GM18499 (cell line): ENCODE measurements at regions not wholly inside any gene's neighbourhood (a gene's known extent, or its start where the extent isn't known, plus 50 kb on each side); places are given as distances from the start of the nearest gene placed in this dataset.

Experiments
- ATAC-seq: cut with Tn5 transposase; IDR thresholded peaks from one replicate; pipeline ENCODE4 v1.9.1; 2021; ENCODE audit warnings: moderate number of reproducible peaks; ENCODE audit not compliant: insufficient read depth, unreplicated experiment

DNA sequence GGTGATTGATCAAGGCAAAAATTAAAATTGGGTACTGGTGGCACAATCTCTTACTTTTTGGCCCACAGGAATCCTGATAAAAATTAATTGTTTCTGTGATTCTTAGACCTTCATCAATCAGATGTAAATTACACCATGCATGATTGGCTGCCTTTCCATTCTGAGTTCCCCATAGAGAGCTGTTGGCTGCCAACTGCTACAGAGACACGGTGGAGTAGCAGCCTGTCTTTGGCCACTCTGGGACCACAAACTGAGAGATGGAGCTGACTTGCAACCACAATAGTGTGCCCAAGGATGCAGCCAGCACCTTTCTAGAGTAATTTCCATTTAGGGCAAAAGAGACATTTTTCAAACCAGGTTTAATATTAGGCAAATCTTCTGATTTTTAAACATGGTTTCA lies 274.3 kb upstream of the MMS22L start:
- ATAC-seq: no peak

DNA sequence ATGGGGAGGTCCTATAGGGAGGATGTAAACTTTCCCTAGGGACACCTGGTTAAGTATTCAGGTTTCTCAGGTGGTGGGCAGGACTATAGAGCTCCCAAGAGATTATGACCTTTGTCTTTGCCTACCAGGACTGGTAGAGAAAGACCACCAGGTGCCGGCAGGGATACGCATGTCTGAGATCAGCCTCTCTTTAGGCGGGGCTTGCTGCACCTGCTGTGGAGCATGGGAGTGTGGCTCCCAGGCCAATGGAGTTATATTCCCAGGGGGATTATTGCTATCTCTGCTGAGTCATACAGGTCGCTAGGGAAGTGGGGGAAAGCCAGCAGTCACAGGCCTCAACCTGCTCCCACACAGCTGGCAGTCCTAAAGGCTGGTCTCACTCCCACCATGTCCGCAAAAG lies 280.5 kb upstream of the MMS22L start:
- no peak for ATAC-seq

DNA sequence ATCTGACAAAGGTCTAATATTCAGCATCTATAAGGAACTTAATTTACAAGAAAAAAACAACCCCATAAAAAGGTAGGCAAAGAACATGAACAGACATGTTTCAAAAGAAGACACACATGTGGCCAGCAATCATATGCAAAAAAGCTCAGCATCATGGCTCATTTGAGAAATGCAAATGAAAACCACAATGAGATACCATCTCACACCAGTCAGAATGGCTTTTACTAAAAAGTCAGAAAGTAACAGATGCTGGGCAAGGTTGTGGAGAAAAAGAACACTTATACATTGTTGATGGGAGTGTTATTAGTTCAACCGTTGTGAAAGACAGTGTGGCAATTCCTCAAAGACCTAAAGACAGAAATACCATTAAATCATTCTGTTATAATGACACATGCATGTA lies 289.9 kb upstream of the MMS22L start:
- ATAC-seq: no peak

DNA sequence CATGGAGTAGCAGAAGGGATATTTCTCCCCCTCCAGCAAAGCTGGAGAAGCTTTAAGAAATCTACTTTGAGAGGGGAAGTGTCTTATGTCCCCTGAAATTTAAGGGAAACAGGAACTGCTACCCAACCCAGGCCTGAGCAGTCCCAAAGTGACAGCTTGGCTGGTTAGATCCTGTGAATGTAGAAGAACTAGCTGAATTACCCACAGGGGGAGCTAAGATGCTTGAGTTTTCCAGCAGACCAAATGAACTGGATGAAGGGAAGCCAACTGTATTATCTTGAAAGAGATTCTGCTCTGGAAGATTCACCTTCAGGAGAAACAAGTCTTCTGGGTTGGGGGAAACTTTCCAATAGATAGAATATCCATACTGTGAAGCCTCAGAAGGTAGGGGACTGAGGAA lies 303.3 kb upstream of the MMS22L start:
- no peak for ATAC-seq

DNA sequence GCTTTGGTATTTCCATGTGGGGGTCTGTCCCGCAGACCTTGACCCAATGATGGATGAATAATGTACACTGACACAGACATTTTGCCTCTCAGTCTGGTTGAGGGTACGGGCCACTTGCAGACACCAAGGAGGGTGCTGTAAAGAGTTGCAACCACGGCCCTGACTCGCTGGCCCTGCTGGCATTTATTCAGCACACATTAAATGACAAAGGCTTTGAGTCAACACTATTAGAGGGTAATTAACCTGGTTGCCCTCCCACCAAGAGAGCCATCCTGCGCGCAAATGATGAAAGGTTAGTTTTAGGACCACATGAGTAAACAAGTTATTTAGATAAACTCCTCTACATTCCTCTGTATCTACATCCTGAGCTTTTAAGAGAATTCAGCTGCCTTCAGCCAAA lies 308.9 kb upstream of the MMS22L start:
- ATAC-seq: no peak

DNA sequence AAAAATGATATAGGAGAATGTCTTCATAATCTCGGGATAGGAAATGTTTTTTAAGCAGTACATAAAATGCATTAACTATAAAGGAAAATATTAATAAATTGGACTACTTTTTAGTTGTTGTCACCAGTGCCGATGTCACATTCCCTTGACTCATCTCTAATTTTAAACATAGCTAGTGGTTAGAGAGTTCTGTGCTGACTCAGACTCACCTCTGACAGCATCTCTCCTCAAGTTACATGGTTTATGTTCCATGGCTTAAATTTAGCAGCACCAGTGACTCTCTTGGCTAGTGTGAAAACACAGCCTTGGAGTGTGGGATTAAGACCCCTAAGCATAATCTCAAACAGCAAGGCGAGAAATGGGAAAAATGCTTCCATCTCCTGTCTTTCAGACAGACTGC lies 311.8 kb upstream of the MMS22L start:
- ATAC-seq: no peak

DNA sequence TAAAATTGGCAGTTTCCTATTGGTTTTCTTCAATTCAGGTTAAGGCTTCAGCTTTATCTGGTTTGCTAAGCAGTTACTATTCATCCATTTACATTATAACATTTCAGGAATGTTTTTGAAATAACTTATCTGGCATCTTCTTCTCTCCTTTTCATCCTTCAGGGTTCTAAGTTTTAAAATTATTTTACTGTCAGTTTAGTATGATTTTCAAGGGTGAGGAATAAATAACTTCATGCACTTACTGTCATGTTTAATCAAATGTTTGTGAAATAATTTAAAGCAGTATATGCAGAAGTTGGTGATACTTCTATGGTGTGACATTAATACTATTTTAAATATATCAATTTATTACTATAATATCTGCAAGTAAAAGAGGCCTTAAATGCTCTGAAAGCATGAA lies 338.1 kb upstream of the MMS22L start:
- no peak for ATAC-seq

DNA sequence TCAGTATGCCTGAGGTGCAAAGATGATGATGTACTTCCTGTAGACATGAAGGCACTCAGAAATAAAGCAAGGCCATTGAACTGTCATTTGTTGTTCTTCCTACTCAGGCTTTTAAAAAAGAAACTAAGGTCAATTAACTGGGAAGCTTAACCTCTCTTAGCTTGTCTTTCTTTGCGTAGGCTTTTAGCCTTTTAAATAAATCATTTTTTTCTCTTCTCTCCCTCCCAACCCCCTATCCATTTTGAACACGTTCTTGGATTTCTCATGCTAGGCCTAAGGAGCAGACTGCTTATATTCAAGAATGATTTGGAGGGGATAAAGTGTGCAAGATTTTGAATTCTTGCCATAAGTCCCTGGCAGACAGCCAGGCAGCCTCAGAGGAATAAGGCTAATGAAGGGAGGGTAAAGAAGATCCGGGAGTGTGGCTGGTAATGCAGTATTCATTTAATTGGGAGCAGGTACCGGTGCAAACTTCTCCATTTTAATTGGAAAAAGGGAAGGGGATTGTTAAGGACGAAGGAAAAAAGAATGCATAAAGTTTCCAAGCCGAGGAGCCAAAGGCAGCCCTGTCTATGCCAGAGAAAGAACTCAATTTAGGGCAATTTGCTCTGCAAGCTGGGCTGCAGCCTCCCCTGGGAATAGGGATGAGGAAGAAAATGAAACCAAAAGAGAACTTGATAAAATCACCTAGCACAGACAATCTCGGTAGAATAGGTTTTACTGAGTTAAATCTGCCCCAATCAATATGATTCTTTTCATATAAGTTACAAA lies 343.8 kb upstream of the MMS22L start:
- ATAC-seq: no peak

DNA sequence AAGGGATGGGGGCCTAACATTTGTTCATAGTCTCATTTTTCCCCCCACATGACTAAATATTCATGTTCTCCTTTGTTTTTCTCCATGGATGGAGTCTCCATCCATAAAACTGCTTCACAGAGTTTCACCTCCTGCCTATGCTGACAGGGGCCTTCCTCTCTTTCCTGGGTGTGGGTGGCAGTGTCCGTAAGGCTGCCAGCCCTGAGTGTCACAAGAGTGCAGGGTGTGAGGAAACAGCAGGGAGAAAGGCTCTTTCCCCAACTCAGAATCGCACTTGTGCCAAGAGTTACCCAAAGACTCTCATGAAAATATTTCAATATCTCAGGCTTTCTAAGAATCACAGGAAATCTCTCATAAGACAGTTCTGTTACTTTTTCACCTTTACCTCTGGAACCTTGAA lies 346.2 kb upstream of the MMS22L start:
- ATAC-seq: no peak

DNA sequence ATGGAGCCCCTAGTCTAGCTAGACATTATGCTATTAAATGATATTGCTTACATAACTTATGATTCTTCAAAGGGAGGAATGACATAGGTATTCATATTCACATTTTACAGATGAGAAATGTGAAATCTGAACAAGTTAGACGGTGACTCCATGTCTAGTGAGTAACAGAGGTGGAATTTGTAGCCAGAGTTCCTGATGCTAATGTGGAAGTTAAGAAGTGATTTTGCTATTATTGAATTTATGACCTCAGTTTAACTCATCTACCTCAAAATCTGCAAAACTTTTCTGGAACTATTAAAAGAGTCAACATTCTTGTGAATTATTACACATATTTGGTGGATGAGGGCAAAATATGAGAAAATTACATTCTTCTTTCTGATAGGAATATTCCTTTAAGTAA lies 347.6 kb upstream of the MMS22L start:
- no peak for ATAC-seq

DNA sequence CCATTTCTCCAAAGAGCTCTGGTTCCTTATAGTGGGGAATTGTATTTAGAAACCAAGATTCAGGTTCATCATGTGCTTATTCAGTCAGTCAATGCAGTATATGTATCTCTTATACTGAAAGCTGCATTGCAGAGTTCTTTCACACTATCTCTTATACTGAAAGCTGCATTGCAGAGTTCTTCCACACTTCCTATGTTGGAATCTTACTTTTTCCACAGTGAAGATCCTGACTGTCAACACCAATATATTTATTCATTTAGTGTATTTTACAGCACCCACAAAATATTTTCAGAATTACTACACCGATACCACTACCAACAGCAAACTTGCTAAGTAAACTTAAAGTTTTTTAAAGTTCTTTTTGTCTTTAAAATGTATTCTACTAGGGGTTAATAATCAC lies 349.3 kb upstream of the MMS22L start:
- ATAC-seq: no peak

DNA sequence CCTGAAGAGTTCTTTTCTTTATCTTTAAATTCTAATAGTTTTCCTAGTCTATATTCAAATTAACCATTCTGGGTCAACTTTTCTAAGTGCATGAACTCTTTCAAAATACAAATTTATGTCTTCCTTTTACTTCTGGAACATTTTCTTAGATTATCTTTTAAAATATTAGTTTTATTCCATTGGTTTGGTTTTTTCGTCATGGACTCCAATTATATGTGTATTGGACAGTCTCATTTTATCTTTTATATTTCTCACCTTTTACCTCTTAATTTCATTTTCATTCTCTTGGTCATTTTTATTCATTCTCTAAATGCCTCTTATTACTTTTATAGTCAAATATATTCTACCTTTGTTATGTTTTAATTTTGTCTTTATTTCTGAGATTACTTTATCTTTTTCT lies 356.7 kb upstream of the MMS22L start:
- no peak for ATAC-seq

DNA sequence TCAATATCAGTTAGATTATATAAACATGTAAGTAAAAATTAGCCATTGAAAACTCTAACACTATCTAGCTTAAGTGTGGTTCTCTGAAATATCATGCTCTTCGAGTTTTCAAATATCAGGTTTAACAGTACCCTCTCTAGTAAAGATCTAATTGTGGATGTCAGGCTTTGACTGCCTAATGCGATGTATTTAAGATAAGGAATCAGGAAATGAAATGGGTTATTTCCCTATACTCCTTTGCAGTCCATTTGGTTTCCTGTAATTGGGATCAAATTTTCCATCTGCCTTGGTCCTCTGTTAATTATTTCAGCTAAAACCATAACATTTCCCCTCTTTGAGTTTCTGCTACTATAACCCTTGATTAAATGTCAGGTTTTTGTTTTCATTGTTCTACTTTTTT lies 361.3 kb upstream of the MMS22L start:
- ATAC-seq: no peak

DNA sequence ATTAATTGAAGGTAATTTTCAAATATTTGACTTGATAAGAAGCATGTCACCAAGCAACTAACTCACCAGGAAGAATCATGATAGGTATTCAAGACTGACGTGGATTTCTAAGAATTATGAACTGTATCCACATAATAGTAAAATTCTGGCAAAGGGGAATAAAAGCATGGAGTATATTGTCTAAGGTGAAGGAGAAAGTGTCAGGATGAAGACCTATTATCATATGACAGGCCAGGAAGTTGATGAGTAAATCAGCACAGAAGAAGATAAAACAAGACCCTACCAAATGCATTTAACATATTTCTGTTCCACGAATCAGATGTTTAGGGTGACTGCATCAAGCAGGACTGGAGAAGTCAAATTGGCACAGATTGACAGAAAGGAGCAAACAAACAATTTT lies 362.7 kb upstream of the MMS22L start:
- no peak for ATAC-seq

DNA sequence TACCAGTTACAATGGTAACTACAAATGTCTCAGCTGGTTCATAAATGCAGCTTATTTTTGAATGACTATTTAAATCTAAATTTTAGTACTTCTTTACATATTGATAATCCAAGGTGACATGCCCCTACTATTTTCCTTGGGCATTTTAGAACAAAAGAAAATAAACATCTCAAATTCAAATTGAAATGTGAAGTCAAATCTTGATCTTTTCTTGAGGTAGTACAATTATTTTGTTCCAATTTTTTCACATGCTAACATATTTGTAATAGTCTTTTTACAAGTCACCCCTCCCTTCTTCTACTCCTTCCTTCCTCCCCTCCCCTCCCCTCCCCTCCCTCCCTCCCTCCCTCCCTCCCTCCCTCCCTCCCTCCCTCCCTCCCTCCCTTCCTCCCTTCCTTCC lies 370.1 kb upstream of the MMS22L start:
- ATAC-seq: no peak

DNA sequence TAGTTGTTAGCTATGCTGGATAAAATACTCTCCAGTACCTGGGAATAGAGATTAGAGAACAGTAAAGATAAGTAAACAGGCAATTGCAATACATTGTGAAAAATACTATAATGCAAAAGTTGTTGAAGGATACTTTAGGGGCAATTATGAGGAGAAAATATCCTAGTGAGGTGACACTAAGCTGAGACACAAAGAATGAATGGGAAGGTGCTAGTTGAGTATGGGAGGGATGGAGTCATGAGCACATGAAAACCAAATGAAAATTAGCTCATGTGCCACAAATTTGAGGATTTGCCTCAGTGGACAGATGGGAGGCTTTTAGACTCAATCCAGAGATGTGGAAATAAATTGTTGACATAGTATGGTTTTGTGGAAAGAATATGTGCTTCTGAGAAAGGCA lies 370.5 kb upstream of the MMS22L start:
- ATAC-seq: no peak

DNA sequence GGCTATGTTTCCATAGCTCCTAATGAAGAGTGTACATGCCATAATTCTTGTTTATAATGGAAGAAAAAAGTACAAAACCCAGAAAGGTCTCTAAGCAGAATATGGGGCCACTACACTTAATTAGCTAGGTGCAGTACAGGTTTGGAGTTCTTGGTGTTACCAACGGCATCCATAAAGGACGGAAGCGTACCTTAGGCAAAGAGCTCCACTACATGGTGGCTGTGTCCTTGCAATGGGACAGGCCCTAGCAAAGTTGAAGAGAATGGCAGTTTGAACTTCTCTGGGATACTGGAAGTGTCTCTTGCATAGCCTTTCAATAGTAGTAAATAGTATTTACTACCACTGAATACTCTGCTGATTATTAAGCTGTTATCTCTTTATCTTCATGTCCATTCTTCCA lies 371.7 kb upstream of the MMS22L start:
- ATAC-seq: no peak

DNA sequence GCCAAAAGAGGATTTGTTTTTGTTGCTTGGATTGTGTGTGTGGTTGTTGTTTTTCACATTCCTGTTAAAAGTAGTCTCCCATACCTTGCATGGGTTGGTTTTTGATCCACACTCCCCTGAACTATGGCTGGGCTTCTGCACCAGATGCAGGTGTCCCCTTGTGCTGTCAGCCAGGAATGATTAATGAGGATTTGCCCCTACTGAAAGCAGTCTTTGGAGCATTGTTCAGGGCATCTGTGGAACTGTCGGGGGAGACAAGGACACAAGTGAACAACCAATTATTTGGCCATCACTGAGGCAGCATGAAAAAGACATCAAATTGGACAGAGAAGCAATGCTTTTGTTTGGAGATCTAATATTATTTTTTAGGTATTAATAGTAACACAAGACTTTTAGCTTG lies 373.2 kb upstream of the MMS22L start:
- ATAC-seq: no peak

DNA sequence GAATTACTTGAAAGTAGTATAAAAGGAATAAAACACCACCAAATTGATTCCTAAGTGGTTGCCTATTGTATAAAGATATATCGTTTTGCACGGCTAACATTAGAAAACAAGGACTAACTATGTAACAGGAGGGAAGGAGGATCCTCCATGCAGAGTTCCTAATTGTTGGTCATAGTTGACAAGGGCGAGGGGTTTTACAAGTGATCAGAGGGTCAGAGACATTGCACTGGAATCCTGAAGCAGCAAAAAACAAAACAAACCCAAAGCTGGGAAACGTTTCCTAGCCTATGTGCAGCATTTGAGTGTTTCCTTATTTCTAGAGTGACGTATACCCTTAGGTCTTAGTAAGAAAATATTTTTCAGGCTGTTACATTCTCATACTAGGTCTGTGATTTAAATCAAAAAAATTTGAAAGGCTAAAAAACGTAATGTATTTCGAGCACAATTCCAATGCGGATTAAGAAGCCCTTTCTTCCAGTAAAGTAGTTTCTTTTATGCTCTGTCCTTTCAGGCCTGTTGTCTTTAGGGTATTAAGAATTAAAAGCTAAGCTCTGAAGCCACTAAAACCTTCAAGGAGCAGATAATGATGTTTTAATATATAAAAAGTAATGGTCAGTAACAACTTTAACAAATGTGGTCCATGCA lies 373.8 kb upstream of the MMS22L start:
- ATAC-seq: no peak

DNA sequence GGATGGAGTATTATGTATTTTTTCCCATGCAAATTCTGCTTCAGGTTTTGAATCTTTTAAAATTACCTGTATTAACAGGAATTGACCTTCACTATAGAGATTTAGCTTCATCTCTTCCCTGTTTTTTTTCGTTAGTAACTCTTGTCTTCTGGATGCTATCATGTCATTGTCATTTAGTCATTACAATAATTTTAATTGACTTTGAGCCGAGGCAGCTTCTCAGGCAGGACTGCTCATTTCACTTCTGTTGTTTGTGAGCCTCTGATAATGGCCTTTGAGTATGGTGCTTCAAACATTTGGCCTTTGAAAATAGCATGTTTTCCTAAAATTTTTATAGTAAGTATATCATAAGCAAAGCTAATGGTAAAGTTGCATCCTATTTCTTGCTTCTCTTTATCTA lies 375.1 kb upstream of the MMS22L start:
- no peak for ATAC-seq

DNA sequence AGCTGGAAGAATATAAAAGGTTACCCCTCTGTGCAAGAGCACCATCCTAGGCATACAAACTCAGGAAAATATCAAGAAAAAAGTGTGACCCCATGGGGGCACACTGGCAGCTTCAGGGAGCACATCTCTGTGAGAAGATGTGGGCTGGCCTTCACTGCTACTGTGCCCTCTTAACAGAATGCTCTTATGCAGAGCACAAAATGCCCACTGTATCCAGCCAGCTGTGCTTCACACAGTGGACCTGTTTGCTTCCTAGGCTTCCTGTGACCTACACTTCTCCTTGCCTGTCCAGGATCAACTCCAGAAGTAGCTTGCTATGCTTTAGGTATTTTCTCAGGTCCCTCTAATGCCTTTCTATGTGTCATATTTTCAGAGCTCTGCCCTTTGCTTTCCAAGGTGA lies 380.2 kb upstream of the MMS22L start:
- ATAC-seq: no peak

DNA sequence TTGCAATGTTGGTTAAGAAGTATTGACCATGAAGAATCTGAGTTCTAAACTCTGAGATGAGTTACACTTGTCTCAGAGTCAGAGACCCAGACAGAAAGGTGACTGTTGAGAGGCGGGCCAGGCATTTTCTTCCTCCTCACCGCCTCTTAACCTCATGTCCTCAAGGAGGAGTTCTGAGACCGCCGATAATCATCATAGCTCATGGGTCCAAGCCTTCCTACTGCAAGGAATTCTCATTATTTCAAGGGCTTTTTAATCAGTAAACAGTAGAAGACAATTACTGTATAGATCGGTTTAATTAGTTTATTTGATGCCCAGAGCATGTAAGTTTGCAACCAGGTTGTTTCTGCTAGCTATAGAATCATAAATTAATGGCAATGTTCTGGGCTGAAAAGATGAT lies 382.4 kb upstream of the MMS22L start:
- no peak for ATAC-seq
